ENCODE measurements at regions not wholly inside any gene's neighbourhood (a gene's known extent, or its start where the extent isn't known, plus 50 kb on each side); places are given as distances from the start of the nearest gene placed in this dataset.

- Mint-ChIP-seq H3K4me3 (no peak overlapping the region), H3K27me3 (no peaks in the 10 kb centered on the region), H3K27ac (no peak overlapping the region), H3K4me1 (no peaks in the 10 kb centered on the region), H3K36me3 (no peaks in the 10 kb centered on the region), H3K9me3 (peaks cover 0 to 2% (median 0%) of the 10 kb centered on the region in 7 donors)
- H3K4me1 ChIP-seq (ENCODE audit: control insufficient read depth, insufficient read depth, low read length, poor library complexity, severe bottlenecking) = no peaks in the 10 kb centered on the region
- ATAC-seq (ENCODE audit: low read depth in 2 of 2) = no peak
- H3K36me3 ChIP-seq (ENCODE audit: control insufficient read depth, insufficient read depth, low read length) = no peaks in the 10 kb centered on the region
- no peak for DNase-seq
- no peaks in the 10 kb centered on the region for H3K9me3 ChIP-seq (ENCODE audit: control insufficient read depth in 2 of 2, low read length in 2 of 2)
- no peak overlapping the region for H3K4me3 ChIP-seq (ENCODE audit: low read depth, low read length)
- H3K27ac ChIP-seq (ENCODE audit: insufficient read depth, low read length, poor library complexity, severe bottlenecking) = no peak overlapping the region
- H3K27me3 ChIP-seq (ENCODE audit: control insufficient read depth, insufficient read depth, low read length) = no peaks in the 10 kb centered on the region
Measured at GRCh38 chr10:34001087-34001580, 666.7 kb upstream of the NRP1 start.

GRCh38 chr10:33993917-33994316 lies 659.5 kb upstream of the NRP1 start:
- H3K9me3 ChIP-seq (ENCODE audit: control insufficient read depth in 2 of 2, low read length in 2 of 2) = no peaks in the 10 kb centered on the region
- H3K4me3 Mint-ChIP-seq = no peak overlapping the region
- H3K9me3 Mint-ChIP-seq = peaks cover 0 to 8% (median 5%) of the 10 kb centered on the region in 7 donors
- DNase-seq (no peak), ATAC-seq (ENCODE audit: low read depth in 2 of 2) (no peak)
- no peaks in the 10 kb centered on the region for H3K36me3 Mint-ChIP-seq
- H3K27me3 ChIP-seq (ENCODE audit: control insufficient read depth, insufficient read depth, low read length) = no peaks in the 10 kb centered on the region
- H3K4me1 ChIP-seq (ENCODE audit: control insufficient read depth, insufficient read depth, low read length, poor library complexity, severe bottlenecking) = no peaks in the 10 kb centered on the region
- H3K27ac ChIP-seq (ENCODE audit: insufficient read depth, low read length, poor library complexity, severe bottlenecking) = no peak overlapping the region
- H3K4me3 ChIP-seq (ENCODE audit: low read depth, low read length) = no peak overlapping the region
- no peak overlapping the region for H3K27ac Mint-ChIP-seq
- no peaks in the 10 kb centered on the region for H3K27me3 Mint-ChIP-seq
- H3K4me1 Mint-ChIP-seq = no peaks in the 10 kb centered on the region
- no peaks in the 10 kb centered on the region for H3K36me3 ChIP-seq (ENCODE audit: control insufficient read depth, insufficient read depth, low read length)

GRCh38 chr10:33991924-33992323 lies 657.5 kb upstream of the NRP1 start:
- DNase-seq (no peak), ATAC-seq (ENCODE audit: low read depth in 2 of 2) (no peak)
- no peaks in the 10 kb centered on the region for H3K4me1 ChIP-seq (ENCODE audit: control insufficient read depth, insufficient read depth, low read length, poor library complexity, severe bottlenecking)
- no peaks in the 10 kb centered on the region for H3K36me3 ChIP-seq (ENCODE audit: control insufficient read depth, insufficient read depth, low read length)
- H3K4me3 ChIP-seq (ENCODE audit: low read depth, low read length) = no peak overlapping the region
- no peaks in the 10 kb centered on the region for H3K36me3 Mint-ChIP-seq
- no peaks in the 10 kb centered on the region for H3K4me1 Mint-ChIP-seq
- H3K27ac ChIP-seq (ENCODE audit: insufficient read depth, low read length, poor library complexity, severe bottlenecking) = no peak overlapping the region
- no peak overlapping the region for H3K4me3 Mint-ChIP-seq
- no peaks in the 10 kb centered on the region for H3K27me3 Mint-ChIP-seq
- peaks cover 0 to 9% (median 5%) of the 10 kb centered on the region in 7 donors for H3K9me3 Mint-ChIP-seq
- no peak overlapping the region for H3K27ac Mint-ChIP-seq
- no peaks in the 10 kb centered on the region for H3K9me3 ChIP-seq (ENCODE audit: control insufficient read depth in 2 of 2, low read length in 2 of 2)
- no peaks in the 10 kb centered on the region for H3K27me3 ChIP-seq (ENCODE audit: control insufficient read depth, insufficient read depth, low read length)

DNA sequence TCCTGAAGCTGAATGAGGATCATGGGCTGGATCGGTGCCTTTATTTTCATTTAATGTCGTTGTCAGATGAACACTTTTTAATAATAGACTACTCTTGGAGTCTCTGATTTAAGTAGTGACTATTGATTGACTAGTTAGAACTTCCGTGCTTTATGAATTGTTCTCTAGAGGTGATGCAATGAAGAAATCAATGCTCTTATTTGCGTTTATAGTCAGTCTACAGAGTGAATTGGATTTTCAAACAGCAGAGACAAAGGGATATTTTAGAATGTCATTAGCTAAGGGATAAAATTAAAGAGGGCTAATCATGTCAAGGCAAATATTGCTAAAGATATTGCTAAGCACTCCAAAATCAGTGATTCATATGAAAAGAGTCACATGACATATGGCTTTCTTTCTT lies 652.0 kb upstream of the NRP1 start:
- no peak overlapping the region for H3K27ac Mint-ChIP-seq
- ATAC-seq (ENCODE audit: low read depth in 2 of 2) (no peak), DNase-seq (no peak)
- H3K4me1 Mint-ChIP-seq = no peaks in the 10 kb centered on the region
- Histone ChIP-seq H3K36me3 (ENCODE audit: control insufficient read depth, insufficient read depth, low read length) (no peaks in the 10 kb centered on the region), H3K27me3 (ENCODE audit: control insufficient read depth, insufficient read depth, low read length) (no peaks in the 10 kb centered on the region), H3K9me3 (ENCODE audit: control insufficient read depth in 2 of 2, low read length in 2 of 2) (no peaks in the 10 kb centered on the region), H3K27ac (ENCODE audit: insufficient read depth, low read length, poor library complexity, severe bottlenecking) (no peak overlapping the region), H3K4me3 (ENCODE audit: low read depth, low read length) (no peak overlapping the region), H3K4me1 (ENCODE audit: control insufficient read depth, insufficient read depth, low read length, poor library complexity, severe bottlenecking) (no peaks in the 10 kb centered on the region)
- no peak overlapping the region for H3K4me3 Mint-ChIP-seq
- peaks cover 2 to 9% (median 5%) of the 10 kb centered on the region in 7 donors for H3K9me3 Mint-ChIP-seq
- no peaks in the 10 kb centered on the region for H3K36me3 Mint-ChIP-seq
- no peaks in the 10 kb centered on the region for H3K27me3 Mint-ChIP-seq

DNA sequence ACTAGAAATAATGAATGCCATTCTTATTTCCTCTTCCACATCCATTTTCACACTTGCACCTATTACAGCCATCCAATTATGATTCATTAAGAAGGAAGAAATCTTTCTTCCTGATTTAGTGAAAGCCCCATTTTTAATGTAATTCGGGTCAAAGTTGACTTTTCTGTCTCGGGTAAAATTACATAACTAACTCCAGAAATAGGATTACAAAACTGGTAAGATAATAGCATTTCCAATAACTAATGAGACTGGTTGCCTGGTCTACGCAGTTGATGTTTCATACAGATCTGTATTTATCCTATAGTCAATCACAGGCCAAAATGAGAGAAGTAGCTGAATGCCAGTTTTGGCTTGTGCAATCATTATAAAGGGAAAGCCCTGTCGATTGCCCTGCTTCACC lies 651.5 kb upstream of the NRP1 start:
- Histone ChIP-seq H3K9me3 (ENCODE audit: control insufficient read depth in 2 of 2, low read length in 2 of 2) (no peaks in the 10 kb centered on the region), H3K4me1 (ENCODE audit: control insufficient read depth, insufficient read depth, low read length, poor library complexity, severe bottlenecking) (no peaks in the 10 kb centered on the region), H3K36me3 (ENCODE audit: control insufficient read depth, insufficient read depth, low read length) (no peaks in the 10 kb centered on the region), H3K27ac (ENCODE audit: insufficient read depth, low read length, poor library complexity, severe bottlenecking) (no peak overlapping the region), H3K27me3 (ENCODE audit: control insufficient read depth, insufficient read depth, low read length) (no peaks in the 10 kb centered on the region), H3K4me3 (ENCODE audit: low read depth, low read length) (no peak overlapping the region)
- Mint-ChIP-seq H3K9me3 (peaks cover 2 to 8% (median 3%) of the 10 kb centered on the region in 7 donors), H3K27ac (no peak overlapping the region), H3K27me3 (no peaks in the 10 kb centered on the region), H3K36me3 (no peaks in the 10 kb centered on the region), H3K4me1 (no peaks in the 10 kb centered on the region), H3K4me3 (no peak overlapping the region)
- no peak for ATAC-seq (ENCODE audit: low read depth in 2 of 2)
- no peak for DNase-seq

DNA sequence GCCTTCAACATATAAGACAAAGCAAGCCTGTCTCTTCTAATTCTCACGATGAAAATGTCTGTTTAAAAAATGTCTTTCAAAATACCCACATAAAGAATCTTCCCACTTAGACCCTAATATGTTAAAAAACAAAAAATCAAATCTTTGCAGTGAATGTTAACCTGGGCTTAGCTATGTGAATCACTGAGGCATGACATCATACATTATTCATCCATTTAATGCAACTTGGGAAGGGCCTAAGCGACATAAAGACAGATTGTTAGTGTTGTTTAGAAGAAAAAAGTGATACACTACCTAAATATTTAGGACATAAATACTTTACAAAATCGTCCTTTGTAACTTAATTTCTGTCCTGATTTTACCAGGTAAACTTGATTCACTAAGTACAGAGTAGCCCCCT lies 648.5 kb upstream of the NRP1 start:
- ATAC-seq (ENCODE audit: low read depth in 2 of 2) = no peak
- no peak overlapping the region for H3K27ac ChIP-seq (ENCODE audit: insufficient read depth, low read length, poor library complexity, severe bottlenecking)

GRCh38 chr10:33981301-33981700 lies 646.8 kb upstream of the NRP1 start:
- Histone ChIP-seq H3K27me3 (ENCODE audit: control insufficient read depth, insufficient read depth, low read length) (no peaks in the 10 kb centered on the region), H3K36me3 (ENCODE audit: control insufficient read depth, insufficient read depth, low read length) (no peaks in the 10 kb centered on the region), H3K27ac (ENCODE audit: insufficient read depth, low read length, poor library complexity, severe bottlenecking) (no peak overlapping the region), H3K4me3 (ENCODE audit: low read depth, low read length) (no peak overlapping the region), H3K4me1 (ENCODE audit: control insufficient read depth, insufficient read depth, low read length, poor library complexity, severe bottlenecking) (no peaks in the 10 kb centered on the region), H3K9me3 (ENCODE audit: control insufficient read depth in 2 of 2, low read length in 2 of 2) (no peaks in the 10 kb centered on the region)
- Mint-ChIP-seq H3K36me3 (no peaks in the 10 kb centered on the region), H3K9me3 (peaks cover 0 to 2% (median 0%) of the 10 kb centered on the region in 7 donors), H3K4me3 (no peak overlapping the region), H3K27me3 (no peaks in the 10 kb centered on the region), H3K27ac (no peak overlapping the region), H3K4me1 (no peaks in the 10 kb centered on the region)
- no peak for ATAC-seq (ENCODE audit: low read depth in 2 of 2)
- no peak for DNase-seq

More for the DNA sequence above, 648.5 kb upstream of the NRP1 start:
- Mint-ChIP-seq H3K4me3 (no peak overlapping the region), H3K27ac (no peak overlapping the region), H3K4me1 (no peaks in the 10 kb centered on the region), H3K27me3 (no peaks in the 10 kb centered on the region), H3K9me3 (peaks cover 0 to 2% (median 0%) of the 10 kb centered on the region in 7 donors), H3K36me3 (no peaks in the 10 kb centered on the region)
- H3K36me3 ChIP-seq (ENCODE audit: control insufficient read depth, insufficient read depth, low read length) = no peaks in the 10 kb centered on the region
- H3K4me1 ChIP-seq (ENCODE audit: control insufficient read depth, insufficient read depth, low read length, poor library complexity, severe bottlenecking) = no peaks in the 10 kb centered on the region
- no peaks in the 10 kb centered on the region for H3K9me3 ChIP-seq (ENCODE audit: control insufficient read depth in 2 of 2, low read length in 2 of 2)
- H3K4me3 ChIP-seq (ENCODE audit: low read depth, low read length) = no peak overlapping the region
- no peak for DNase-seq
- no peaks in the 10 kb centered on the region for H3K27me3 ChIP-seq (ENCODE audit: control insufficient read depth, insufficient read depth, low read length)

DNA sequence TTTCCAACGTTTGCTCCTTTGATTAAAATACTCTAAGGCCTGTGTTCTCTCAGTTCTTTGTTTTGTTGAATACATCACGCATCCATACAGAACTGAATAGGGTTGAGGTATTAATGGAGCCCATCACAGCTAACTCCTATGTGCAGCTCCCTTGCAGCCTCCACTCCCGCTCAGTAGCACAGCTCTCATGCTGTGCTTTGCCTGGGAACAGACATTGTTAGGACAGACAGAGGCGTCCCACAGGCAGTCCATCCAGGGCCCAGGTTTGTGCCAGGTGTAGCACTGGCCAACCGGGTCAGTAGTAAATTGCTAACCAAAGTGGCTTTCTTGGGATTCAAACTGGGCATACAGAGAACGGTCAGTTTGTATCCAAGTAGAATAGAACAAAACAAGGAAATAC lies 644.7 kb upstream of the NRP1 start:
- peaks cover 0 to 2% (median 0%) of the 10 kb centered on the region in 7 donors for H3K9me3 Mint-ChIP-seq
- no peak for ATAC-seq (ENCODE audit: low read depth in 2 of 2)

More for the DNA sequence above, 644.7 kb upstream of the NRP1 start:
- Histone ChIP-seq H3K36me3 (ENCODE audit: control insufficient read depth, insufficient read depth, low read length) (no peaks in the 10 kb centered on the region), H3K4me1 (ENCODE audit: control insufficient read depth, insufficient read depth, low read length, poor library complexity, severe bottlenecking) (no peaks in the 10 kb centered on the region), H3K4me3 (ENCODE audit: low read depth, low read length) (no peak overlapping the region), H3K9me3 (ENCODE audit: control insufficient read depth in 2 of 2, low read length in 2 of 2) (no peaks in the 10 kb centered on the region), H3K27me3 (ENCODE audit: control insufficient read depth, insufficient read depth, low read length) (no peaks in the 10 kb centered on the region), H3K27ac (ENCODE audit: insufficient read depth, low read length, poor library complexity, severe bottlenecking) (no peak overlapping the region)
- no peak for DNase-seq
- Mint-ChIP-seq H3K36me3 (no peaks in the 10 kb centered on the region), H3K27me3 (peaks cover 6% of the 10 kb centered on the region), H3K4me1 (no peaks in the 10 kb centered on the region), H3K27ac (no peak overlapping the region), H3K4me3 (no peak overlapping the region)

Data from CD4-positive, CD25-positive, alpha-beta regulatory T cell (primary cell).